HCT116 (cell line): ENCODE measurements at regions not wholly inside any gene's neighbourhood (a gene's known extent, or its start where the extent isn't known, plus 50 kb on each side); places are given as distances from the start of the nearest gene placed in this dataset.

Source experiments
- ATAC-seq: fragments of 200-7000 bp; cut with Tn5 transposase; 2 replicates; pipeline ENCODE4 v1.9.1; 2020; ENCODE audit warnings: mild to moderate bottlenecking, moderate library complexity
- BruUV-seq: library from RNA; stranded (reverse); fragments of 400-500 nt; replicated peaks from 2 replicates; lab custom pipeline; 2021; lab: Mats Ljungman, UMichigan
- CTCF ChIA-PET: fragments of 300-600 bp; sonication (Branson Sonifier 250); formaldehyde crosslinking; loops from one replicate; lab custom pipeline; 2021; ENCODE audit warnings: antibody characterized with exemption; lab: Charles Lee
- POLR2A ChIA-PET: fragments of 300-600, 350-600 bp; sonication (Branson Sonifier 250); formaldehyde crosslinking; loops from one replicate; lab custom pipeline; 2021; ENCODE audit warnings: antibody characterized with exemption; lab: Charles Lee
- RAD21 ChIA-PET, 2 experiments: fragments of 300-600 bp; sonication (Branson Sonifier 250); formaldehyde crosslinking; loops; one replicate each; lab custom pipeline; 2023; ENCODE audit warnings: low total read pairs in 2 of 2; ENCODE audit not compliant: uncharacterized antibody in 2 of 2, unreplicated experiment in 2 of 2, low non-redundant PET in 1 of 2; lab: Charles Lee
- DNase-seq: peaks from one replicate; pipeline ENCODE4 v3.0.0-alpha.2; 2010; ENCODE audit warnings: low read depth, low spot score
- H2AFZ ChIP-seq: fragments of 200-600 bp; shearing (Covaris generic), sonication (generic); 2 replicates; pipeline ENCODE4 v1.6.1; 2017; ENCODE audit warnings: low read depth, mixed run types, mixed read lengths, antibody characterized with exemption, low read length; ENCODE audit not compliant: poor library complexity, severe bottlenecking
- H3K27ac ChIP-seq: 2 replicates; pipeline ENCODE4 v1.5.1; 2012; ENCODE audit warnings: low read depth, low read length
- H3K27me3 ChIP-seq: fragments of 200-600 bp; sonication (generic); 2 replicates; pipeline ENCODE4 v1.6.1; 2016; ENCODE audit warnings: mixed run types, low read length, mixed read lengths; ENCODE audit not compliant: insufficient read depth
- H3K36me3 ChIP-seq, 2 experiments: fragments of 200-500 bp in 1 of 2; fragments of 200-600 bp in 1 of 2; sonication (Bioruptor generic) in 1 of 2; sonication (generic) in 1 of 2; 2 replicates each; pipeline versions ENCODE4 v1.5.1 to v1.6.1; 2014 to 2016; ENCODE audit warnings: low read length in 2 of 2, inconsistent platforms in 1 of 2, mixed read lengths in 1 of 2, mixed run types in 1 of 2; ENCODE audit not compliant: insufficient read depth in 2 of 2, control insufficient read depth in 1 of 2
- H3K4me1 ChIP-seq, 2 experiments: fragments of 200-600 bp in 1 of 2; sonication (generic) in 1 of 2; 2 replicates each; pipeline versions ENCODE4 v1.5.1 to v1.6.1; 2012 to 2017; ENCODE audit warnings: low read length in 2 of 2, inconsistent platforms in 1 of 2, mild to moderate bottlenecking in 1 of 2, mixed read lengths in 1 of 2, mixed run types in 1 of 2, moderate library complexity in 1 of 2; ENCODE audit not compliant: insufficient read depth in 2 of 2, control insufficient read depth in 1 of 2
- H3K4me2 ChIP-seq: fragments of 200-600 bp; sonication (generic); 2 replicates; pipeline ENCODE4 v1.6.1; 2017; ENCODE audit warnings: mixed run types, low read length, mixed read lengths
- H3K4me3 ChIP-seq, 2 experiments: fragments of 200-600 bp in 1 of 2; sonication (generic) in 1 of 2; replicated peaks in 1 of 2; 2 replicates each; pipeline ENCODE4 v1.5.1; 2011 to 2016; ENCODE audit warnings: low read length in 2 of 2, control low read depth in 1 of 2, low read depth in 1 of 2, mild to moderate bottlenecking in 1 of 2, mixed read lengths in 1 of 2, mixed run types in 1 of 2
- H3K79me2 ChIP-seq: fragments of 200-600 bp; sonication (generic); 2 replicates; pipeline ENCODE4 v1.6.1; 2017; ENCODE audit warnings: mild to moderate bottlenecking, mixed run types, low read length, moderate library complexity, mixed read lengths; ENCODE audit not compliant: insufficient read depth
- H3K9ac ChIP-seq: fragments of 200-600 bp; sonication (generic); 2 replicates; pipeline ENCODE4 v1.6.1; 2016; ENCODE audit warnings: low read length, mixed read lengths
- H3K9me2 ChIP-seq: fragments of 200-600 bp; sonication (generic), shearing (Covaris generic); 2 replicates; pipeline ENCODE4 v1.6.1; 2017; ENCODE audit warnings: mixed run types, mild to moderate bottlenecking, moderate library complexity; ENCODE audit not compliant: insufficient read depth
- H3K9me3 ChIP-seq, 2 experiments: fragments of 200-500 bp in 1 of 2; fragments of 200-600 bp in 1 of 2; sonication (Bioruptor generic) in 1 of 2; sonication (generic) in 1 of 2; 2 replicates each; pipeline ENCODE4 v1.6.1; 2014 to 2017; ENCODE audit warnings: low read length in 2 of 2, mixed read lengths in 2 of 2, inconsistent platforms in 1 of 2, low read depth in 1 of 2, mild to moderate bottlenecking in 1 of 2, mixed run types in 1 of 2, moderate library complexity in 1 of 2; ENCODE audit not compliant: control insufficient read depth in 1 of 2, insufficient read depth in 1 of 2
- H4K20me1 ChIP-seq: fragments of 200-600 bp; sonication (generic), shearing (Covaris generic); 2 replicates; pipeline ENCODE4 v1.6.1; 2017; ENCODE audit warnings: mixed run types, mild to moderate bottlenecking, moderate library complexity; ENCODE audit not compliant: insufficient read depth
- ATF3 ChIP-seq: IDR thresholded peaks from 2 replicates; pipeline ENCODE4 v1.6.1; 2012
- CBX3 ChIP-seq: IDR thresholded peaks from 2 replicates; pipeline ENCODE4 v1.6.1; 2012; ENCODE audit warnings: low read depth
- CEBPB ChIP-seq: IDR thresholded peaks from 2 replicates; pipeline ENCODE4 v1.6.1; 2012; ENCODE audit warnings: low read depth
- EZH2 ChIP-seq: fragments of 200-600 bp; sonication (generic); IDR thresholded peaks from 2 replicates; pipeline ENCODE4 v1.6.1; 2017; ENCODE audit warnings: antibody characterized with exemption, mixed run types
- EZH2phosphoT487 ChIP-seq: fragments of 200-600 bp; IDR thresholded peaks from 2 replicates; pipeline ENCODE4 v1.6.1; 2018; ENCODE audit warnings: antibody characterized with exemption, borderline replicate concordance
- FOSL1 ChIP-seq: IDR thresholded peaks from 2 replicates; pipeline ENCODE4 v1.6.1; 2012; ENCODE audit warnings: low read depth
- JUND ChIP-seq: IDR thresholded peaks from 2 replicates; pipeline ENCODE4 v1.6.1; 2012
- MAX ChIP-seq: IDR thresholded peaks from 2 replicates; pipeline ENCODE4 v1.6.1; 2012
- POLR2AphosphoS5 ChIP-seq: IDR thresholded peaks from 2 replicates; pipeline ENCODE4 v1.6.1; 2011; ENCODE audit warnings: mild to moderate bottlenecking, low read depth, low read length, moderate library complexity
- REST ChIP-seq: IDR thresholded peaks from 2 replicates; pipeline ENCODE4 v1.6.1; 2012; ENCODE audit warnings: low read depth
- SIN3A ChIP-seq: IDR thresholded peaks from 2 replicates; pipeline ENCODE4 v1.6.1; 2012; ENCODE audit warnings: low read depth
- SP1 ChIP-seq: IDR thresholded peaks from 2 replicates; pipeline ENCODE4 v1.6.1; 2012; ENCODE audit warnings: low read depth
- TCF7L2 ChIP-seq: IDR thresholded peaks from 2 replicates; pipeline ENCODE4 v1.7.0; 2011; ENCODE audit warnings: borderline replicate concordance, inconsistent platforms; ENCODE audit not compliant: insufficient read depth, insufficient read length; ENCODE audit errors: extremely low read depth
- YY1 ChIP-seq: IDR thresholded peaks from 2 replicates; pipeline ENCODE4 v1.6.1; 2011; ENCODE audit warnings: low read length, low read depth, moderate library complexity, mild to moderate bottlenecking; ENCODE audit not compliant: insufficient replicate concordance; ENCODE audit errors: extremely low read depth
- ZBTB33 ChIP-seq: IDR thresholded peaks from 2 replicates; pipeline ENCODE4 v1.6.1; 2011; ENCODE audit warnings: mild to moderate bottlenecking, low read length, moderate library complexity; ENCODE audit not compliant: insufficient replicate concordance; ENCODE audit errors: extremely low read depth
- ZFX ChIP-seq: fragments of 450-650 bp; IDR thresholded peaks from 2 replicates; pipeline ENCODE4 v1.6.1; 2017
- ZNF274 ChIP-seq: fragments of 200-500 bp; sonication (Bioruptor generic); IDR thresholded peaks from 2 replicates; pipeline ENCODE4 v1.6.1; 2014; ENCODE audit warnings: mild to moderate bottlenecking, low read depth, low read length, inconsistent platforms
- intact Hi-C: fragments of 100-400 bp; cut with micrococcal nuclease; formaldehyde crosslinking; loops from 2 replicates; pipeline ENCODE4 v1.10.0; 2022

GRCh38 chr6:71067816-71068215 is 111.0 kb upstream of the B3GAT2 start:
- no peak for TF ChIP-seq ATF3
- TF ChIP-seq ZNF274, result no peak
- no peak for TF ChIP-seq MAX
- no peak for TF ChIP-seq REST
- no peak for TF ChIP-seq CBX3
- TF ChIP-seq SP1, result no peak
- no peak for TF ChIP-seq YY1
- TF ChIP-seq SIN3A, result no peak
- no peak for TF ChIP-seq JUND
- no peak for TF ChIP-seq EZH2
- TF ChIP-seq TCF7L2, result no peak
- TF ChIP-seq EZH2phosphoT487, result no peak
- no peak for TF ChIP-seq ZFX
- no peak for TF ChIP-seq ZBTB33
- TF ChIP-seq POLR2AphosphoS5, result no peak
- TF ChIP-seq CEBPB, result no peak
- no peak for TF ChIP-seq FOSL1
- H2AFZ ChIP-seq, result no peak overlapping the region
- no peaks in the 10 kb centered on the region for H3K79me2 ChIP-seq
- no peaks in the 10 kb centered on the region; a peak in 1 of 4 replicates for H3K36me3 ChIP-seq
- no peak overlapping the region for H3K4me2 ChIP-seq
- intact Hi-C loops, result no loop called here
- no peak overlapping the region for H3K4me3 ChIP-seq
- H3K9me3 ChIP-seq, result no peaks in the 10 kb centered on the region
- no TSS peak for BruUV-seq
- no peak overlapping the region for H3K27ac ChIP-seq
- ATAC-seq (no peak), DNase-seq (no peak)
- no peak overlapping the region for H3K9ac ChIP-seq
- CTCF ChIA-PET, result no interaction called here
- no peaks in the 10 kb centered on the region for H3K9me2 ChIP-seq
- RAD21 ChIA-PET, result no interaction called here
- POLR2A ChIA-PET, result no interaction called here
- H3K27me3 ChIP-seq, result peaks cover 6% of the 10 kb centered on the region; the same call in 1 of the 2 replicates
- no peaks in the 10 kb centered on the region for H4K20me1 ChIP-seq
- H3K4me1 ChIP-seq, result no peaks in the 10 kb centered on the region
